Activated naive CD8-positive, alpha-beta T cell treated with anti-CD3 and anti-CD28 coated beads, Interleukin-2, amount 10 ng/mL, durations not matched to agents 7 days and 5 days (primary cell): ENCODE measurements at regions not wholly inside any gene's neighbourhood (a gene's known extent, or its start where the extent isn't known, plus 50 kb on each side); places are given as distances from the start of the nearest gene placed in this dataset.

Experiments used
- ATAC-seq: fragments of 150-1000 bp; cut with Tn5 transposase; one replicate; pipeline ENCODE4 v1.10.0; 2021; ENCODE audit warnings: low read depth, moderate library complexity
- POLR2A ChIA-PET: fragments of 350-600 bp; sonication (Branson Sonifier 250); formaldehyde crosslinking; loops from one replicate; lab custom pipeline; 2021; ENCODE audit warnings: antibody characterized with exemption; lab: Charles Lee
- DNase-seq: peaks from one replicate; pipeline ENCODE4 v3.0.0; 2021
- H3K27ac Mint-ChIP-seq: one replicate; pipeline ENCODE4 v1.8.0; 2022; ENCODE audit warnings: mild to moderate bottlenecking, mixed read lengths
- H3K27me3 Mint-ChIP-seq: one replicate; pipeline ENCODE4 v1.8.0; 2022; ENCODE audit warnings: mild to moderate bottlenecking, moderate library complexity, mixed read lengths
- H3K36me3 Mint-ChIP-seq: one replicate; pipeline ENCODE4 v1.8.0; 2021; ENCODE audit warnings: mild to moderate bottlenecking, mixed read lengths
- H3K4me1 Mint-ChIP-seq: one replicate; pipeline ENCODE4 v1.8.0; 2021; ENCODE audit warnings: mixed read lengths
- H3K4me3 Mint-ChIP-seq: one replicate; pipeline ENCODE4 v1.8.0; 2022; ENCODE audit warnings: mild to moderate bottlenecking, moderate library complexity, mixed read lengths
- H3K9me3 Mint-ChIP-seq: one replicate; pipeline ENCODE4 v1.8.0; 2021; ENCODE audit warnings: mixed read lengths

DNA sequence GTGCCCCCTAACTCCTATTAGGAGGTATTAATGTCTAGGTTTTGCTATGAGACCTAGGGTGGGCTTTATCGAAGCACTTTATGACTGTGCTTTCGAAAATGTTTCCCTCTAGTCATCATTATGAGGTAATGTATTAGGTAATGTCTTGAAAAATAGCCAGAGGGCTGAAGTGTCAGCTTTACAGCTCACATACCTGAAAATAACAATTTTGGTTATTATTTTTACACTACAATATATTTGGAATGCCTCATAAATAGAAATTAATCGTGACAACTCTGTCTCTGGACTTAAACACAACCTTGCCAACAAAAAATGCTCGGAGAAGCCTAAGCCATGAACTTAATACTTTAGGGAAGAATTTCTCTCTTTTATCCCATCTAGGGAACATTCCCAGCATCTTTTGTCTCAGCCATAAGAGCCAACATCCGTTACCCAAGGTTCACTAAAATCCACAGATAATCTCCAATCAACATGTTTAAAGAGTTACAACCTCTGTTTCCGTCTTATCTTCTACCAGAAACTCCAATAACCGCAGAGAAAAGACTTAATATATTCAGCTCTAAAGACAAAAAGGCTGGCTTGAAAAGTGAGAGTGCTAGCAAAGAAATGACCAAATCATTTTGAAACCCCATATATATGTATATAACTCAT, 130.9 kb upstream of the RND3 start:
- no peaks in the 10 kb centered on the region for H3K4me1 Mint-ChIP-seq
- POLR2A ChIA-PET = no interaction called here
- ATAC-seq (no peak), DNase-seq (no peak)
- H3K27ac Mint-ChIP-seq = no peak overlapping the region
- H3K27me3 Mint-ChIP-seq = no peaks in the 10 kb centered on the region
- H3K4me3 Mint-ChIP-seq = no peak overlapping the region
- no peaks in the 10 kb centered on the region for H3K9me3 Mint-ChIP-seq
- H3K36me3 Mint-ChIP-seq = no peaks in the 10 kb centered on the region

DNA sequence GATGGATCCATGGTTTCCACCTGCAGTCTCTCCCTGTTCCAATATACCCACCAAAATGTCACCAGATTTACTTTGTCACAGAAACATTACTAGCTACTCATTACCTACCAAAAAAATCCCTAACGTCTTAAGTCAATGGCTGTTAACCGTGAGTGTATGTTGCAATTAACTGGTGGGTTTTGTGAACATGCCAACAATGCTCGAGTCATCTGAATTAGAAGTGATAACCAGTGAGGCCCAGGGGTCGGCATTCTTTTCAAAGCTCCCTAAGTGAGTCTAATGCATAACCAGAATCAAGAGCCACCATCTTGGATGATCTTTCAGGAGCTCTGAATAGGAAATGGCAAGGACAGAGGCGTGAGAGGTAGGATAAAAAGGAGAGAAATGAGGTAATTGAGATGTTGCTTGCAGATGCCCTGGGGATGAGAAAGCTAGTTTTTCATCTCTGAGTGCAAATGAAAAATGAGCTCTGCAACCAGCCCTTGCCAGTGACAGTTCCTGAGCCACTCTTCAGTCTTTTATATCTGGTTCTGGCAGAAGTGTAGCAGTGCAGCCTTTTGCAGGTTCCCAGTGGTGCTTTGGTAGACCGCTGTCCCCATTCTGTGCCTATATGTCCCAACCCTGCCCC, 130.0 kb upstream of the RND3 start:
- no peak overlapping the region for H3K4me3 Mint-ChIP-seq
- no peaks in the 10 kb centered on the region for H3K4me1 Mint-ChIP-seq
- H3K27ac Mint-ChIP-seq = no peak overlapping the region
- DNase-seq (no peak), ATAC-seq (no peak)
- POLR2A ChIA-PET = no interaction called here
- no peaks in the 10 kb centered on the region for H3K9me3 Mint-ChIP-seq
- no peaks in the 10 kb centered on the region for H3K27me3 Mint-ChIP-seq
- H3K36me3 Mint-ChIP-seq = no peaks in the 10 kb centered on the region

DNA sequence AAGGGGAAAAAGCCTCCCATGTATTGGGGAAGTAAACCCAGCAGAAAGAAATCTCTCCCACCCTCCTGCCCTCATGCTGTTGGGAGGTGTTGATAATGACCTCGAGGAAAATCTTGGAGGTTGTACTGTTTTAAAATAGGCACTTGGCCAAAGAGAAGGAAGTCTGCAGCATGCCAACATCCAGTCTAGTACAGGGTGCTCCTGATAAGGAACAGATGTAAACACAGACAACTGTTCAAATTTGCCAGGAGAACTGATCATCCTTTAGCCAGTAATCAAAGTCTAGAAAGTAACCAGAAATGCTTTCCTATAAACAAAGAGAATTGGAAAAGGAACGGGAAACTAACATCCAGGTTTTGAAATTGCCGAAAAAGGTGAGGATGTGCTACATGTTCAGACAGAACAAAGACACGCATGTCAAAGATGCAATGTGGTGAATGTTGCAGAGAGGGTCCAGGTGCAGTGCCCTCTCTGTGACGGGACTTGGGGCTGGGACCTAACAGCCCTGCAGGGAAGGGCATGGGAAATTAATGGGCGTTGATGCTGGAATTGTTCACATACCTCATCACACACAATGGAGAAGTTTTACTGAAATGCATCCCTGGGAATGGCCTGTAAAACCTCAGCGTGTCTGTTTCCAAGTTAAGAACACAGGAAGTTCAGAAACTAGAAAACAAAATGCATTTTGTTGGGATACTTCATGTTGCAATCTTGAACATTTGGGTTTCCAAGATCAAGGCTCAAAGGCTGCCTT, 125.7 kb upstream of the RND3 start:
- H3K27ac Mint-ChIP-seq = no peak overlapping the region

DNA sequence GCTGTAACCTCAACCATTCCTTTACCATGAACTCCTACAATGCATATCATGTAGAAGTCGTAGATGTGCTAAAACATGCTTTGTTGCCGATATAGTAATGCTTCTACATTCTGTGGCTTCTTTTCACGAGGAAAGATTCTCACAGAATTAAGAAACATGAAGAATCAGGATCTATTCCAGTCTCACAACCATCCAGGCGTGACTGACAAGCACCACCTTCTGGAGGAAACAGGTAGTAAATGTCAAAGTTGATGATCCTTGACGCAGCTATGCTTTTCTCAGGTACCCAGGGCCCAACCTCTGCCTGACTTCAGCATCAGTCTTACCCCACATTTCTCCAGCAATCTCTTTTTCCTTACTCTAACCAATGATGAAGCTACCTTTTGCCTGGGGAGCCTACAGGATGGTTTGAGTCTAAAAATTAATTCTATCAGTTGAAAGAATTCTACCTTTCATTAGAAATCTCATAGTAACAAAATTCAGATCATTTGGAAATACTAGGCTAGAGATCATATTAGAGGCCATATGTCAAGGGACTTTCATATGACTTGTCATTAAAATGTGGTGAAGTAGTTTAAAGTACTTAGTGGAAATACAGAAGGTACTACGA, 123.3 kb upstream of the RND3 start:
- H3K36me3 Mint-ChIP-seq = no peaks in the 10 kb centered on the region
- no peak overlapping the region for H3K27ac Mint-ChIP-seq
- H3K4me1 Mint-ChIP-seq = no peaks in the 10 kb centered on the region
- DNase-seq (no peak), ATAC-seq (no peak)
- no peaks in the 10 kb centered on the region for H3K27me3 Mint-ChIP-seq
- POLR2A ChIA-PET = no interaction called here
- no peaks in the 10 kb centered on the region for H3K9me3 Mint-ChIP-seq
- H3K4me3 Mint-ChIP-seq = no peak overlapping the region

More for the DNA sequence above, 125.7 kb upstream of the RND3 start:
- POLR2A ChIA-PET = interaction anchor here (0.6 kb wide), 1 partner anchor 1015 kb away, joined by 3 read pairs; no protein-coding TSS in a partner anchor
- Mint-ChIP-seq H3K4me1 (no peaks in the 10 kb centered on the region), H3K27me3 (no peaks in the 10 kb centered on the region), H3K36me3 (no peaks in the 10 kb centered on the region), H3K4me3 (no peak overlapping the region), H3K9me3 (no peaks in the 10 kb centered on the region)
- DNase-seq = no peak
- ATAC-seq = no peak

DNA sequence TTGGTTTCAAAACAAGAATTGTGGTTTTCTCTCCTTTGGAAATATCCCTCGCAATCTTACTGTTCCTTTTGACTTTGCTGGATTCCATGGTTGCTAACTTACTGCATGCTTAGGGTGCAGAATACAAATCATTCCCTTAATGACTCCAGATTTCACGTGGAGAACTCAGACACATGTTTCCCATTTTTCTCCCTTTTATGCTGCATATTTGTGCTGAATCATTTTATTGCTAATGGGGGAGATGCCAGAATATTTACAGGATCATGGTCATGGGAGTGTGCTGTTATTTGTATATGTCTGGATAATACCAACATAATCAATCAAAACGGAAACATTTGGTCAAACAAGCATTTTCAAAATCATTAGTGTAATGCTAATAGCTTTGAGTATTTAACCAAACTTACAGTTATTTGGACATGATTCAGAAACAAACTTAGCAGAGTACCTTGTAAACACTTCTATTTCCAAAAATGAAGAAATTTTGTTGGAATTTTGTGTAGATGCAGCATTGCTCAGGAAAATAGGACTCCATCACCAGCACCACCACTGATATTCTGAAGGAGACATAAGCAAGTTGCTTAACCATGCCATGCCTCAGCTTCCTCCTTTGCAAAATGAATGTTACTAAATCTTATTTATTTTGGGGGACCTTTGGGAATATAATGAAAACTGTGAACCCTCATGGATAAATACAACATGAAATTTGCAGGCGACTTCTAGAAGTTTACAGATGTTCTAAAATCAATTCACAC, 122.5 kb upstream of the RND3 start:
- Mint-ChIP-seq H3K27ac (no peak overlapping the region), H3K4me3 (no peak overlapping the region), H3K27me3 (no peaks in the 10 kb centered on the region), H3K36me3 (no peaks in the 10 kb centered on the region), H3K9me3 (no peaks in the 10 kb centered on the region), H3K4me1 (no peaks in the 10 kb centered on the region)
- no peak for ATAC-seq
- POLR2A ChIA-PET = no interaction called here
- no peak for DNase-seq

DNA sequence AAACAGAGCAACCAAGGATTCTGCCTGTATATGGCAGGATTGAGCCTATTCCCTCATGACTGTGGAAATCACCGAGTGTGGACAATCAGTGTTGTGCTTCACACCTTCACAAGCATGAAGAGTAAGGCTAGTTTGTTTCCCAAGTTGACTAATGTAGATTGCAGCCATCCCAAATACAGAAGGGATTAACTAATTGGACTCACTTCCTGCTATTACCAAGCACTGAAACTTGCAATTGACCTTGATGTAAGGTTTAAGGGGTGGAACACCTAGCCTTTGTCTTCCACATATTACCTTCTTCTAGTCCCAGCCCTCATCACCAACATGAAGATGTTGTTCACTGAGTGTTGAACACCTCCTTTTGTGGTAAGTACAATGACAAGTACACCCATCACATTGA, 120.9 kb upstream of the RND3 start:
- Mint-ChIP-seq H3K9me3 (no peaks in the 10 kb centered on the region), H3K27ac (no peak overlapping the region), H3K4me3 (no peak overlapping the region), H3K4me1 (no peaks in the 10 kb centered on the region), H3K27me3 (no peaks in the 10 kb centered on the region), H3K36me3 (no peaks in the 10 kb centered on the region)
- POLR2A ChIA-PET = no interaction called here
- DNase-seq (no peak), ATAC-seq (no peak)

DNA sequence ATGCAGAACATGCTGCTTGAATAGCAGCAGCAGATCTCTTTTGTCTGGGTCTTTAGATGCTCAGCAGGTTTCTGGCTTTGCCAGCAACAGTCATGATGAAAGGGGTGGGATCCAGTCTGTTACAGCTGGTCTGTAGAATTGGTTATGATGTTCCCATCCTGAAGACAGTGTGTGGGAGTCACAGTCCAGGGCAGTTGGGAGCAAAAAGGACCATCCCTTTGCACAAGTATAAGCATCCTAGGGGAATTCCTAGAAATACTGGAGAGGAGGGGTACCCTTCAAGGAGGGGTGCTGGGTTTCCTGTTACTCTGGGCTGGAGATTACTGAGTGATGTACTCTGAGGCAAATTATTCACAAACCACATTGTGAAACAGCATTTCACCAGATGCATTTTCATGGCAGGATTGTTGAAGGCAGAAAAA, 119.9 kb upstream of the RND3 start:
- ATAC-seq (no peak), DNase-seq (no peak)
- no peak overlapping the region for H3K27ac Mint-ChIP-seq
- H3K36me3 Mint-ChIP-seq = no peaks in the 10 kb centered on the region
- H3K4me3 Mint-ChIP-seq = no peak overlapping the region
- no peaks in the 10 kb centered on the region for H3K27me3 Mint-ChIP-seq
- no peaks in the 10 kb centered on the region for H3K4me1 Mint-ChIP-seq
- POLR2A ChIA-PET = no interaction called here
- H3K9me3 Mint-ChIP-seq = no peaks in the 10 kb centered on the region

DNA sequence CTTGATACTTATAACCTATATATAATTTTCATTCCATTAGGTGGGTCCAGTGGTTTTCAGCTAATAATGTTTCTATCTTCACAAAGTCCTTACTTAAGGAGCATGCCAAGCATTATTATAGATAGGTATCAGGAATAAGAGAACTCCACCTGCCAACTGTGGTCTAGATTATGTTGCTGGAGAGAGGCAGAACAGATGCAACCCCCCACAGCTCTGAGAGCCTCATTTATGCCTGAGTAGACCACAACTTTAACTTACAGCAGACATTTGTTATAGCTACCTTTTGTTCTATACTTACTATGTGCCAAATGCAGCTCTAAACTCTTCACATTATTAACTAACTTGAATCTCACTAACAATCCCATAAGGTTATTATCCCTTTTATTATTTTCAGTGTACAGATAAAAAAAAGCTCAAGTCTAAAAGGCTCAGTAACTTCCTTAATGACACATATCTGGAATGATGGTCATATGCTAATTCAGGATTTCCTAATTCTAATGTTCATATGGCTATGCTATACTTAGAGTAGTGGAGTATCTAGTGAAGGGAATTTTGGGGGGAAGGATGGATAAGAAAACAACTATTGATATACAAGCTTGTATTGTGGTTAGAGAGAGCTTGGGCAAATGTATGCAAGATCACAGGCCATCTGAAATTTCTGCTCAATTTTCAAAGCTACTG, 119.1 kb upstream of the RND3 start:
- Mint-ChIP-seq H3K36me3 (no peaks in the 10 kb centered on the region), H3K4me1 (no peaks in the 10 kb centered on the region), H3K4me3 (no peak overlapping the region), H3K9me3 (no peaks in the 10 kb centered on the region), H3K27ac (no peak overlapping the region), H3K27me3 (no peaks in the 10 kb centered on the region)
- POLR2A ChIA-PET = no interaction called here
- ATAC-seq = no peak
- no peak for DNase-seq

DNA sequence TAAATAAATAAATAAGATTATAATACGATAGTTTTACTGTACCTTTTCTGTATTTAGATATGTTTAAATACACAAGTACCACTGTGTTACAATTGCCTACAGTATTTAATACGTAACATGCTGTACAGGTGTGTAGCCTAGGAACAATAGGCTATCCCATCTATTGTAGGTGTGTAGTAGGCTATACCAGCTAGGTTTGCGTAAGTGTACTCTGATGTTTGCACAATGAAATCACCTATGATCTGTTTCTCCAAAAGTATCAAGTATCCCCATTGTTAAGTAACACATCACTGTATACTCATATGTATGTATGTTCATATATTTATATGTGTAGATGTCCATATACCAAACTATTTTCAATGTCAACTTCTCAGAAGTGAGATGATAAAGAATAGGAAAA, 118.2 kb upstream of the RND3 start:
- H3K27ac Mint-ChIP-seq = no peak overlapping the region
- POLR2A ChIA-PET = no interaction called here
- H3K9me3 Mint-ChIP-seq = no peaks in the 10 kb centered on the region
- no peak overlapping the region for H3K4me3 Mint-ChIP-seq
- no peaks in the 10 kb centered on the region for H3K36me3 Mint-ChIP-seq
- ATAC-seq (no peak), DNase-seq (no peak)
- H3K27me3 Mint-ChIP-seq = no peaks in the 10 kb centered on the region
- H3K4me1 Mint-ChIP-seq = no peaks in the 10 kb centered on the region

DNA sequence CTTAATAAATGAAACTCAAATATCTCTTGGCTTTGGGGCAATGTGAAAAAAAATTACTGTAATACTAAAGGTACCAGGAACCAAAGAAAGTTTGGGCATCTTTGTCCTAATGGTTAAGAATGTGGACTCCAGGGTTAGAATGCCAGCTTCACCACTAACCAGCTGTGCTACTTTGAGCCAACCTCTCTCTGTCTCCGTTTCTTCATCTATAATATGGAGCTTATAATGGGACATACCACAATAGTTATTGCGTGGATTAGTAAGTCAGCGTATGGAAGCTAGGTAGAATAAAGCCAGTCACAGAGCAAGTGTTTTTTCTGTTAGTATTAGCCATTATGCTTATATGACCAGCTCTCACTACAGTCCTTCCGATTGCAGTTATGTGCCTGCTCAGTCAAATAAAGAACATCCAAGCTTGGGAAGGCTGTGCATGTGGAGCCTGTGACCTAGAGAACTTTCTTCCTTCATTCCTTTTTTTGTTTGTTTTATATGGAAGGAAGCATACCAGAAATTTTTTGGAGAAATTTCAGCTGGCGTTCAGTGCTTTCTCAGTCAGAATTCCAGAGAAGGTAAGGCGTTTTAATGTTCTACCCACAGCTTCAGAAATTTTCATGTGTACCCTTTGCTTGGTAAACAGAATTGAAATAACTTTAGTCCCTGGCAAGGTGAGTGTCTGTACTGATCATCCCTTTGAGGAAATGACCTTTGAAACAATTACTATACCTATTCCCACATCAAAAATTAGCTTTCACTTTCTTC, 114.0 kb upstream of the RND3 start:
- Mint-ChIP-seq H3K4me3 (no peak overlapping the region), H3K9me3 (no peaks in the 10 kb centered on the region), H3K36me3 (no peaks in the 10 kb centered on the region), H3K27ac (no peak overlapping the region), H3K4me1 (no peaks in the 10 kb centered on the region), H3K27me3 (no peaks in the 10 kb centered on the region)
- POLR2A ChIA-PET = no interaction called here
- DNase-seq (no peak), ATAC-seq (no peak)

DNA sequence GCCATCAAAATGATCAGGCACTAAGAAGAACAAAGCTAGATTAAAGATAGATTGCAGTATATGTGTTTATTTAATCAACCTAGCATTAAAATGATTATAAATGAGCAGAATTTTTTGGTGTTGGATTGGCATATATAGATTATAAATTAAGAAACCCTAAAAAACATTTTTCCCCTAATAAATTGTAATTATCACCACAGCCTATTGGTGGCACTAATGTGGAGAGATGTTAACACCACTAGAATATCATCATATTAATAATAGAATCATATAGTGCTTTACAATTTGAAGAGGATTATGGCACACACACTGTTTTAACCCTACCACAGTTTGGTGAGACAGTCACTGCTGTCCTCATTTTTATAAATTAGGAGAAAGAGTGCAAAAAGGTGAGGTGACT, 112.4 kb upstream of the RND3 start:
- DNase-seq (no peak), ATAC-seq (no peak)
- Mint-ChIP-seq H3K4me1 (no peaks in the 10 kb centered on the region), H3K27ac (no peak overlapping the region), H3K36me3 (no peaks in the 10 kb centered on the region), H3K9me3 (no peaks in the 10 kb centered on the region), H3K4me3 (no peak overlapping the region), H3K27me3 (no peaks in the 10 kb centered on the region)
- POLR2A ChIA-PET = no interaction called here

DNA sequence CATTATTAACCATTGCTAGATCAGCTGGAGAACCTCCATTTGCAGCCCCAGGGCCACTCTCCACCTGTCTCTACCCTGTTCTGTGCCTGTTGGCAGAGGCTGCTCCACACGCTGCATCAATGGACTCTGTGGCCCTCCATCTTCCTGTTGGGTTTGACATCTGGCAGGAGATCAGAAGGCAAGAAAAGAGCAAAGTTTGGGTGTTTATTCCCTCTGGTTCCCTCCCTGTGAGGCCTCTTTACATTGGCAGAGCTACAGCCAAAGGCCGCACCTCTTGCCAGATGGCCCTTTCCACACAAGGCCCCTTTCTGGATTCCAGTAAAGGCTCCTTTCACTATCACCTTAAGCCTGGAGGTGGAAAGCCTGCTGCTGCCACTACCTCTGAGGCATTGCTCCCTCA, 110.9 kb upstream of the RND3 start:
- no peak overlapping the region for H3K4me3 Mint-ChIP-seq
- H3K36me3 Mint-ChIP-seq = no peaks in the 10 kb centered on the region
- H3K27me3 Mint-ChIP-seq = no peaks in the 10 kb centered on the region
- POLR2A ChIA-PET = no interaction called here
- no peak for ATAC-seq
- H3K4me1 Mint-ChIP-seq = no peaks in the 10 kb centered on the region
- H3K9me3 Mint-ChIP-seq = no peaks in the 10 kb centered on the region
- DNase-seq = no peak
- no peak overlapping the region for H3K27ac Mint-ChIP-seq
